Urinary bladder (tissue), 3 donors: ENCODE measurements at regions not wholly inside any gene's neighbourhood (a gene's known extent, or its start where the extent isn't known, plus 50 kb on each side); places are given as distances from the start of the nearest gene placed in this dataset.
"Not testable (repeated sequence)": the region's sequence is repeated elsewhere in the genome, so short reads cannot be mapped to it uniquely, and the experiment has no call there.

ENCODE experiments used
- DNase-seq: peaks from one replicate; pipeline ENCODE4 v3.0.0-alpha.2; 2015; ENCODE audit errors: extremely low spot score
- H3K27ac ChIP-seq: one replicate; pipeline ENCODE4 v1.5.1; 2013; ENCODE audit warnings: low read depth, mild to moderate bottlenecking, moderate library complexity
- H3K36me3 ChIP-seq: one replicate; pipeline ENCODE4 v1.6.1; 2013; ENCODE audit warnings: mild to moderate bottlenecking, moderate library complexity; ENCODE audit not compliant: insufficient read depth
- H3K4me1 ChIP-seq: one replicate; pipeline ENCODE4 v1.6.1; 2013; ENCODE audit warnings: mild to moderate bottlenecking, moderate library complexity; ENCODE audit not compliant: insufficient read depth
- H3K4me3 ChIP-seq: one replicate; pipeline ENCODE4 v1.5.1; 2013; ENCODE audit warnings: low read depth, low read length
- WGBS: extraction: QIAGEN DNeasy Blood & Tissue Kit; methylation state at CpG from one replicate; pipeline ENCODE4 v1.1.7; 2013; 5-methylcytosine and 5-hydroxymethylcytosine counted together
- donor health status: healthy with polysubstance abuse.
- donor health status: healthy.

GRCh38 chr6:3535033-3535775 is 78.4 kb upstream of the SLC22A23 start:
- H3K4me3 ChIP-seq: no peak overlapping the region
- WGBS: 40% methylated on average over 4 of the region's 4 CpGs
- no peaks in the 10 kb centered on the region for H3K36me3 ChIP-seq
- H3K27ac ChIP-seq: no peak overlapping the region
- DNase-seq: no peak
- no peaks in the 10 kb centered on the region for H3K4me1 ChIP-seq

GRCh38 chr6:3534599-3534998 is 77.7 kb upstream of the SLC22A23 start:
- no peak overlapping the region for H3K4me3 ChIP-seq
- H3K4me1 ChIP-seq: no peaks in the 10 kb centered on the region
- no peak for DNase-seq
- H3K36me3 ChIP-seq: no peaks in the 10 kb centered on the region
- 89% methylated on average over 4 of the region's 4 CpGs for WGBS
- no peak overlapping the region for H3K27ac ChIP-seq

- WGBS: 88% methylated on average over 6 of the region's 6 CpGs
- Histone ChIP-seq H3K4me3 (no peak overlapping the region), H3K4me1 (no peaks in the 10 kb centered on the region), H3K27ac (no peak overlapping the region), H3K36me3 (no peaks in the 10 kb centered on the region)
- no peak for DNase-seq
Measured at GRCh38 chr6:3533981-3534380, 77.1 kb upstream of the SLC22A23 start.

GRCh38 chr6:3532296-3532916 is 75.6 kb upstream of the SLC22A23 start:
- H3K4me1 ChIP-seq: no peaks in the 10 kb centered on the region
- H3K27ac ChIP-seq: no peak overlapping the region
- 77% methylated on average over 5 of the region's 5 CpGs for WGBS
- no peak overlapping the region for H3K4me3 ChIP-seq
- DNase-seq: no peak
- H3K36me3 ChIP-seq: no peaks in the 10 kb centered on the region

DNA sequence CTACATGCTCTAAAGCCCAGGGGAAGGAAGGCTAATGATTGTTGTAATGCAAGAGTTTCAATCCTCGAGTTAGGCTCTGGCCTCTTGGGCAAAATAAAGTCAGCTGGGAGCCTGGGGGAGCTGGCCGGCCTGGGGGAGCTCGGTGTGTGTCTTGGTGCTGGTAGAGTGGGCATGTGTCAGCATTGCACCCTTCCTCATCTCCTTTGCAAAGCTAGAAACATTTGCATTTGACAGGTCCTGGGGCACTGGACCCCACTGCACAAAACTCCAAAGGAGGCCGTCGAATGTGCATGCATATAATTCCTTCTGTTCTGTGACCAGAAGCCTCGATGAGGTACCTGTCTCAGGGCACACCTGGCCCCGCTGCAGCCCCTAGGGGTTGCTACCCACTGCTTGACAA is 74.6 kb upstream of the SLC22A23 start:
- Histone ChIP-seq H3K4me3 (no peak overlapping the region), H3K36me3 (no peaks in the 10 kb centered on the region), H3K4me1 (no peaks in the 10 kb centered on the region), H3K27ac (no peak overlapping the region)
- 89% methylated on average over 7 of the region's 7 CpGs for WGBS
- DNase-seq: no peak

DNA sequence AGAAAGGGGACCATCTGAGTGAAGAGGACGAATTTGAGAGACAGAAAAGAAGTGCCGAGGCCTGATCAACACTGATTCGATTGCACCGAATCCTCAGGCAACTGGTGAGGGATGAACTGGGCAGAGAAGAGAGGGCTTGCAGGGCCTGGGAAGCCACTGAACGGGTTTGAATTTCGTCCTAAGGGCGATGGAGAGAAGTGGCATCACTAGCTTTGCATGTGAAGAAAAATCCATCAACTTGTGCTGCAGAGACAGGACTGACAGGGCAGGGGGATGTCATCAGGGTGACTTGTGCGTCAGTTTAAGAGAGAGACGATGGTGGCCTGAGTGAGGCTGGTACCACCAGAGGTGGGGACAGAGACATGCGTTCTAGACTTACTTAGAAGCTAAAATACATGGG is 73.7 kb upstream of the SLC22A23 start:
- WGBS: 90% methylated on average over 10 of the region's 10 CpGs
- no peak for DNase-seq
- H3K4me1 ChIP-seq: no peaks in the 10 kb centered on the region

GRCh38 chr6:3529721-3530120 is 72.9 kb upstream of the SLC22A23 start:
- 88% methylated on average over 3 of the region's 3 CpGs for WGBS
- Histone ChIP-seq H3K4me3 (no peak overlapping the region), H3K27ac (no peak overlapping the region), H3K4me1 (no peaks in the 10 kb centered on the region), H3K36me3 (no peaks in the 10 kb centered on the region)
- DNase-seq: no peak

More for the DNA sequence above, 73.7 kb upstream of the SLC22A23 start:
- Histone ChIP-seq H3K36me3 (no peaks in the 10 kb centered on the region), H3K4me3 (no peak overlapping the region), H3K27ac (no peak overlapping the region)

DNA sequence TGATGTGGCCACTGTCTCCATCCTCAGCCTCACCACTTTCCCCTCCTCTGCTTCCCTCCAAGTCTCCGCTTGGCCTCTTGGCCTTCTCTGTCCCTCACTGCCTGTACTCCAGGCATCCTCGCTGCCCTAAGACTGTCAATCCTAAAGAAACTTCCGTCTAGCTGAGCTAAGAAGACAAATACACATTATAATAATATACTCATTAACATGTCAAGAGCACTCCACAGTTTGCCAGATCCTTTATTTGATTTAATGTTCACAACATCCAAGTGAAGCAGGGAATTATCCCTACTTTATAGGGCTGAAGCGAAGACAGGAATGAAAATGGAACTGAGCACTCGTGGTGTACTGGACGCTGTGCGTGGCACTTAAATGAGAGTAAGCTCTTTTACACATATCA is 72.4 kb upstream of the SLC22A23 start:
- Histone ChIP-seq H3K36me3 (no peaks in the 10 kb centered on the region), H3K4me3 (no peak overlapping the region), H3K27ac (no peak overlapping the region), H3K4me1 (no peaks in the 10 kb centered on the region)
- DNase-seq: no peak
- 88% methylated on average over 7 of the region's 7 CpGs for WGBS

GRCh38 chr6:3528081-3528671 is 71.3 kb upstream of the SLC22A23 start:
- DNase-seq, H3K27ac ChIP-seq, H3K36me3 ChIP-seq, H3K4me1 ChIP-seq, H3K4me3 ChIP-seq: not testable (repeated sequence)
- 92% methylated on average over 7 of the region's 7 CpGs for WGBS

DNA sequence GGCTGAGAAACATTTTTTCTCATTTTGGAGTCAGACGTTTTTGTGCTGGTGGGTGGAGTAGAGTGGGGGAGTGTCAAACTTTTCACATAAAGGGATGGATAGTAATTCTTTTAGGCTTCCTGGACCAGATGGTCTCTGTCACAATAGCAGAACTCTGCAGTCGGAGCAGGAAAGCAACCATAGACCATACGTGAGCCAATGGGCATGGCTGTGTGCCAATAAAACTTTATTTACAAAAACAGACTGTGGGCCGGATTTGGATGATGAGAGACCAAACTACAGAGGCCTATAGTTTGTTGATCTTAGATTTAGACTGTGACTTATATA is 70.8 kb upstream of the SLC22A23 start:
- Histone ChIP-seq H3K4me1 (no peaks in the 10 kb centered on the region), H3K27ac (no peak overlapping the region), H3K36me3 (no peaks in the 10 kb centered on the region), H3K4me3 (no peak overlapping the region)
- 41% methylated on average over 4 of the region's 4 CpGs for WGBS
- DNase-seq: no peak

DNA sequence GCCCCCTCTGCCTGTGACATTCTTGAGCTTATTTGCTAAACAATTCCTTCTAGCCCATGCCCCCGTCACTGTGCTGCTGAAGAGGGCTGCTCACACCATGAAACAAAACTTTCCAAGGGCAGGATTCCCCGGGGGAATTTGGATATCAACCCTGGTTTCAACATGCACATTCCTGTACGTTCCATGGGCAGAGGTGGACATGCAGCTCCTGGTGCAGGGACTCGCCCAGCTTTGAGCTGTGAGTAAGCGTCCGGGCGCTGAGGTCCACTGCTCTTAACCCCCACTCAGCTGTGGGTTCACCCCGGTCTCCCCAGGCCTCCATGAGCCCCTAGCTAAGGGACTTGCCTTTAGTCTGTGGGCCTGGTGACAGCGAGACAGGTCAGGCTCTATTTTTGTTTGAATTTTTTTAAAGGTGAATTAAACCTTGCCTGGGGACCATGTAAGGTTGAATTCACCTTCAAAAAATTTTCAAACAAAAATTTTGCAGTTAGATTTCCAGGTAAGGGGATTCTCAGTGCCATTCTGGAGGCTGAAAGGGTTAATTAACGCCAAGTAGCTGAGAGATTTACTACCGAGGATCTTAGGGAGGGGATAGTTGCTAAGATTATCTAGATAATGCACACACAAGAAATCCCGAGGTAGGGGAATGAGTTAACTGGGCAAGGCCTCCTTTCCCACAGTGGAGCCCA is 70.3 kb upstream of the SLC22A23 start:
- H3K36me3 ChIP-seq: no peaks in the 10 kb centered on the region
- H3K4me3 ChIP-seq: no peak overlapping the region
- 60% methylated on average over 12 of the region's 12 CpGs for WGBS
- no peaks in the 10 kb centered on the region for H3K4me1 ChIP-seq
- DNase-seq: no peak
- no peak overlapping the region for H3K27ac ChIP-seq

- 89% methylated on average over 6 of the region's 6 CpGs for WGBS
- Histone ChIP-seq H3K27ac (no peak overlapping the region), H3K4me3 (no peak overlapping the region), H3K36me3 (no peaks in the 10 kb centered on the region), H3K4me1 (no peaks in the 10 kb centered on the region)
- no peak for DNase-seq
Measured at GRCh38 chr6:3525915-3526314, 69.1 kb upstream of the SLC22A23 start.

DNA sequence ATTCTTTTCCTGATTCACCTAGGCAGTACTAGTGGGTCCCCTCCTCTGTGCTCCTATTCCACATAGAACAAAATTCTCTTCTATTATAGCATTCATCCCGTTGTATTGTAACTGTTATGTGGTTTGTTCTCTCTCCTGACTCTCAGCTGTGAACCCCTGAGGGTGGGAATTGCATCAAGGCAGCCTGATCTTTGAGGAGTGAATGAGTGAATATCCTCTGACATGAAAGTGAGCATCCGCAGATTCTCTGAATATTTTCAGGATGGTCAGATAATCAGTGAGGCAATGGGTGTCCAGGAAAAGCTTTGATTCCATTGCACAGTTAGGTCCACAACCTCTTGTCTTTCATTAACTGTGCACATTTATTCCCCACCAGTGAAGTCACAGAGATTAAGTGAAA is 67.6 kb upstream of the SLC22A23 start:
- DNase-seq: no peak
- Histone ChIP-seq H3K4me1 (no peaks in the 10 kb centered on the region), H3K36me3 (no peaks in the 10 kb centered on the region), H3K27ac (no peak overlapping the region), H3K4me3 (no peak overlapping the region)
- 85% methylated on average over 2 of the region's 2 CpGs for WGBS

- WGBS: 87% methylated on average over 7 of the region's 7 CpGs
- Histone ChIP-seq H3K27ac (no peak overlapping the region), H3K36me3 (no peaks in the 10 kb centered on the region), H3K4me1 (no peaks in the 10 kb centered on the region), H3K4me3 (no peak overlapping the region)
- no peak for DNase-seq
Measured at GRCh38 chr6:3523966-3524365, 67.1 kb upstream of the SLC22A23 start.
